ENCODE measurements at regions not wholly inside any gene's neighbourhood (a gene's known extent, or its start where the extent isn't known, plus 50 kb on each side); places are given as distances from the start of the nearest gene placed in this dataset.
"Not testable (repeated sequence)": the region's sequence is repeated elsewhere in the genome, so short reads cannot be mapped to it uniquely, and the experiment has no call there.

DNA sequence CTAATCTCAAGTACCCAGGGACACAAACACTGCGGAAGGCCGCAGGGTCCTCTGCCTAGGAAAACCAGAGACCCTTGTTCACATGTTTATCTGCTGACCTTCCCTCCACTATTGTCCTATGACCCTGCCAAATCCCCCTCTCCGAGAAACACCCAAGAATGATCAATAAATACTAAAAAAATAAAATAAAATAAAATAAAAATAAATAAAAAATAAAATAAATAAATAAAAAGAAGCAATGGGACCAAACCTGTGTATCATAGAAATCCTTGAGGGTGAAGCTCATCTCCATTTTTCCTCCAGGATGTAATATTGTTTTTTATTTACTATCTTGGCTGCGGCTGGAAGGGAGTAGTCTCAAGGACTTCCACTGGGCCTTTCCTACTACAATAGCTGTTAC is 82.0 kb upstream of the CMKLR1 start:
- not testable (repeated sequence) for DNase-seq

DNA sequence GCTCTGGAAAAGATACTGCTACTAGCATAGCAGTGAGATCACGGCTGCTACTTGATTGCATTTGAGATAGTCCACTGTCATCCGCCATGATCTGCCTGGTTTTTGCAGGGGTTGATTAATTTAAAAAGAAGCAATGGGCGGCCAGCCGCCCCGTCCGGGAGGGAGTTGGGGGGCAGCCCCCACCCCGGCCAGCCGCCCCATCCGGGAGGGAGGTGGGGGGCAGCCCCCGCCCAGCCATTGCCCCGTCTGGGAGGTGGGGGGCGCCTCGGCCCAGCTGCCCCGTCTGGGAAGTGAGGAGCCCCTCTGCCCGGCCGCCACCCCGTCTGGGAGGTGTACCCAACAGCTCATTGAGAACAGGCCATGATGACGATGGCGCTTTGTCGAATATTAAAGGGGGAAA is 81.3 kb upstream of the CMKLR1 start:
- not testable (repeated sequence) for DNase-seq

GRCh38 chr12:108419949-108420348 is 80.8 kb upstream of the CMKLR1 start:
- DNase-seq: no peak

DNA sequence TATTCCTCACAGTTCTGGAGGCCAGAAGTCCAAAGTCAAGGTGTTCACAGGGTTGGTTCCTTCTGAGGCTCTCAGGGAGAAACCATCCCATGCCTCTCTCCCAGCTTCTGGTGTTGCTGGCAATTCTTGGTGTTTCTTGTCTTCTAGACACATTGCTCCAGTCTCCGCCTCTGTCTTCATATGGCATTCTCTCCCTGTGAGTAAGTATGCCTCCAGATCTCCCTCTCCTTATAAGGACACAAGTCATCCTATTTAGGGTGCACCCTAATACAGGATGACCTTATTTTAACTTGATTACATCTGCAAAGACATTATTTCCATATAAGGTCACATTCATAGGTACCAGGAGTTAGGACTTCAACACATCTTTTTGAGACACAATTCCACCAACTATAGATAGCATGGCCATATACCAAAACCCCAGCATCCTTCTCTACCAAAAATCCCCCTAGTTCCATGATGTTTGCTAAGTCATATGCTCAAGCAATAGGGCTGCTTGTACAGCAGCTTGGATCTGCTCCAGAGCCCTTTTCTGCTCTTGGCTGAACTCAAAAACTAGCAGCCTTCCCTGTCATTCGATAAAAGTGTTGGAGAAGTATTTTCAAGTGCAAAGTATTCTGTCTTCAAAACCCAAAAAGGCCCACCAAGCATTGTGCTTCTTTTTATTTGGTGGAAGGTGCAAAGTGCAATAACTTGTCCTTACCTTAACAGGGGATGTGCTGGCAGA is 79.2 kb upstream of the CMKLR1 start:
- DNase-seq: no peak

GRCh38 chr12:108414021-108414420 is 74.9 kb upstream of the CMKLR1 start:
- DNase-seq: no peak

DNA sequence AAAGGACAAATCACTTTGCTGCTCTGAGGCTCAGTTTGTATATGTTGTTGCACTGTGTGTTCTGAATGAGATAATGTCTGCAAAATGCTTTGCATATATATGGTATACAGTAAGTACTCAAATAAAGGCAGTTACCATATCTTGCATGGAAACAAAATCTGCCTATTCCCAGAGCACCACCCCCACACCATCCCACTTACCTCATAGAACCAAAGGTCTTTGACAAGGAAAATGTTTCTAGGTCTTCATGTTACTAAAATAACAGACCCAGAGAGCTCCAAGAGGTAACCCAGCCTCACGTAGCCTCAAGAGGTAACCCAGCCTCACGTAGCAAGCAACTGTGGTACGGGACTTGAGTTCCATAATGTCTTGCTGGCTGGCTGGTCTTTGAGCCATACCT is 71.6 kb upstream of the CMKLR1 start:
- DNase-seq: no peak

- no peak for DNase-seq
These were observed 70.4 kb upstream of the CMKLR1 start for GRCh38 chr12:108409481-108409880.

GRCh38 chr12:108403952-108404351 is 64.8 kb upstream of the CMKLR1 start:
- DNase-seq: no peak

DNA sequence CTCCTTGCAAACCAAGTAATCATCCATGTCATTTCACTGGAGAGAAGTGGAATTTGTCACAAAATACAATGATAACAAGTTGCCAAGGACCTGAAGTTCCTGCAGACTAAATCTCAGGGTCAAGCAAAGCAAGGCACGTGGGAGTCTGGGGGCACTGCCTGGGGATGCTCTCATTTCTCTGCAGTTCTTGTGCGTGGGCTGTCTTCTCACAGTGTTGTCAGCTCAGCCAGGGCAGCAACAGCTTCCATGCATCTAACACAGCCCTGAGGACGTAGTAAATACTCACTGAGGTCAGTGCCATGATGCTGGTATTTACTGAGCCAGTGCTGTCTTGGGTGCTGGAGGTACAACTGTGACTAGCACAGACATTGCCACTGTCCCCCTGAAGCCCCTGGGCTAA is 62.9 kb upstream of the CMKLR1 start:
- DNase-seq: no peak

- no peak for DNase-seq
These were observed 61.9 kb upstream of the CMKLR1 start for GRCh38 chr12:108400900-108401480.

- DNase-seq: no peak
These were observed 61.4 kb upstream of the CMKLR1 start for GRCh38 chr12:108400481-108400880.

DNA sequence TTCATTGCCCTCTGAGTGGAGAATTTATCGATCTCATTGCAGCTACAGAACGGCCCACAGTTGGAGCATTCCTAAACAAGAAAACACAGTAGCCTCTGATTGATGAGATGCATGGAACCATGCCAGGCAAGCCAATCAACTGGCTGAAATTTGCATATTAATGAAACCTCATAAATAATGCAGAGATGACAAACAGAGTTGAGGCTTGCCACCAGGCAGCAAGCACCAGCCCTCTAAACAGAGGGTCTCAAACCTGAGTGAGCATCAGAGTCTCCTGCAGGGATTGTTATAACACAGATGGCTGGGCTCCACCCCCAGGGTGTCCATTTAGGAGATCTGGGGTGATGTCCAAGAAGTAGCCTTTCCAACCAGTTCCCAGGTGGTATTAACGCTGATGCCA is 60.9 kb upstream of the CMKLR1 start:
- no peak for DNase-seq

DNA sequence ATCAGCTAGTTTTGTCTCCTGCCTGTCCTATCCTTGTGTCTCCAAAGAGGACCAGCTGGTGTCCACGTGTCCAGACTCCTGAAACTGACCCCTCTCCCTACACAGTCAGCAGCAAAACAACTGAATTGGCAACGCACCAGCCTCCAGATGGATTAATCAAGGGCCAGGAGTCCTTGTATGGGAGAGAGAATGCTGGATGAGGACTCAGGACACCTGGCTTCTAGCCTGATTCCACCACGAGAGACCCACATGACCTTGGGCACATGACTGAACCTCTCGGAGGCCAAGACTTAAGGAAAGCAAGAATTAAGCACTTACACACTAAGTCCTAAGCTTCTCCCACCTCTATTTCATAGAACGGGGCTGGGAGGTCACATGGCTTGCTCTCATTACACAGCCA is 60.4 kb upstream of the CMKLR1 start:
- DNase-seq: no peak

DNA sequence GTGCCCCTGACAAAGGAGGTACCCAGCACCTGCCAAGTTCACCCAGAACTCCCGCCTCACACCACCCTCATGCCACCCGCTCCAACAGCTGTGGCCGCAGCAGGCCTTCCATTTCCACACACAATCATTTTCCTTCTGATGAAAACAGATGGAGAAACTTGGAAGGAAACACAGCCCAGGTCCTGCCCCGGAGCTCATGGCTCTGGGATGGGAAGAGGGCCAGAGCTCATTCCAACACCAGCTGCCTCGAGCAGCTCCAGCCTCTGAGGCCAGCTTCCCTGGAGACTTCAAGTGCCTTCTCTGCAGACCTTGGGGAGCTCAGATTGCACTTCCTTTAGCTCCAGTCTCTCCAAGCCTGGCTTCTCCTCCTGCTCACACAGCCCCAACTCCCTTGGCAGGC is 55.1 kb upstream of the CMKLR1 start:
- DNase-seq: no peak

GRCh38 chr12:108392284-108392683 is 53.2 kb upstream of the CMKLR1 start:
- no peak for DNase-seq

DNA sequence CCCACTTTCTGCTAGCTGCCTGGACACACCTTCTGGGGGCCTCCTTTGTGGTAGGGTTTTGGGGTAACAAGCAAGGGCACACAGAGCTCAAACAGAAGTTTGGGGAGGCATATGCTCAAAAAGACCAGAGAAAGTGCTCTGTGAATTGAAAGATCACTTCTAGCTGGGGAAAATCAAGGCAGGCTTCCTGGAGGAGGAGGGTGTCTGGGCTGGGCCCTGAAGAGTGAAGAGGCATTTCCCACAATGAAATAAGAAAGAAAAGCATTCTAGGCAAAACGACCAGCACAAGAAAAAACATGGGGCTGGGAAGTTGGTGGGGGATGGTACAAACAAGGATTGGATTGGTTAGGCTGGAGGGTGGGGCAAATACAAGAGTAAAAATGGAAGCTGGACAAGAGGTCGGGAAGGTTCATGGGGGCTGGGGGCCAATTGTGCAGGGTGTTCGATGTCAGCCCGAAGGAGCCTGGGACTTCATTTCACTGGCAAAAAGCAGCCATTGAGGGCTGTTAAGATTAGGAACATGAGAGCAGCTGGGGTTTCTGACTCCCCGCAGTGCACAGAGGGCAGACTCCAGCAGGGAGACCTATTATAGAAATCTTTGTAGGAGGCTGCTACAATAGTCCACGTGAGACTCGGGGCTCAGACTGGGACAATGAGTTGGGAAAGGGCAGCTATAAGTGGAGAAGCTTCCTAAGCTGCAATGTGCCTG is 51.5 kb upstream of the CMKLR1 start:
- DNase-seq: no peak

DNA sequence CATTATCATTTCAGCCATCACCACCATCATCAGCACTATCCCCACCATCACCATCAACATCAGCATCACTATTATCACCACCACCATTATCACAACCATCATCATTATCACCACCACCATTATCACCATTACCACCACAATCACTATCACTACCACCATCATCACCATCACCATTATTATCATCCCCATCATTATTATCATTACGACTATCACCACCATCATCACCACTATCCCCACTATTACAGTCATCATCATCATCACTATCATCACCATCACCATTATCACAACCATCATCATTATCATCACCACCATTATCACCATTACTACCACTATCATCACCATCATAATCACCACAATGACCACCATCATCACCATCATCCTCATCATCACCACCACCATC is 50.4 kb upstream of the CMKLR1 start:
- DNase-seq: no peak

Measured in CD4-positive, alpha-beta T cell treated with Interleukin-4 for 4 hours (primary cell).